HEK293 (cell line): ENCODE measurements at regions not wholly inside any gene's neighbourhood (a gene's known extent, or its start where the extent isn't known, plus 50 kb on each side); places are given as distances from the start of the nearest gene placed in this dataset.

Experiments used
- BCL11B ChIP-seq: fragments of 450-650 bp; formaldehyde crosslinking; IDR thresholded peaks from 2 replicates; pipeline ENCODE4 v1.5.1; 2016; ENCODE audit warnings: low read depth, missing biosample characterization, missing genetic modification characterization
- CTCF ChIP-seq: fragments of 450-650 bp; formaldehyde crosslinking; IDR thresholded peaks from 2 replicates; pipeline ENCODE4 v1.5.1; 2016; ENCODE audit warnings: missing biosample characterization, missing genetic modification characterization
- IKZF3 ChIP-seq: fragments of 450-650 bp; IDR thresholded peaks from 2 replicates; pipeline ENCODE4 v1.5.0; 2018; ENCODE audit warnings: missing biosample characterization, mild to moderate bottlenecking, missing genetic modification characterization, moderate library complexity
- KLF16 ChIP-seq: fragments of 450-650 bp; formaldehyde crosslinking; IDR thresholded peaks from 2 replicates; pipeline ENCODE4 v1.5.1; 2017; ENCODE audit warnings: missing biosample characterization, missing genetic modification characterization
- PRDM4 ChIP-seq: fragments of 450-650 bp; formaldehyde crosslinking; IDR thresholded peaks from 2 replicates; pipeline ENCODE4 v1.5.1; 2017; ENCODE audit warnings: missing biosample characterization, missing genetic modification characterization
- RBAK ChIP-seq: fragments of 450-650 bp; formaldehyde crosslinking; IDR thresholded peaks from 2 replicates; pipeline ENCODE4 v1.5.1; 2016; ENCODE audit warnings: missing biosample characterization, missing genetic modification characterization
- REST ChIP-seq: fragments of 450-650 bp; formaldehyde crosslinking; IDR thresholded peaks from 2 replicates; pipeline ENCODE4 v1.5.1; 2016; ENCODE audit warnings: missing biosample characterization, missing genetic modification characterization
- YY1 ChIP-seq: fragments of 450-650 bp; formaldehyde crosslinking; IDR thresholded peaks from 2 replicates; pipeline ENCODE4 v1.5.1; 2018; ENCODE audit warnings: missing biosample characterization, missing genetic modification characterization
- ZFP69B ChIP-seq: fragments of 450-650 bp; formaldehyde crosslinking; IDR thresholded peaks from 2 replicates; pipeline ENCODE4 v1.5.1; 2016; ENCODE audit warnings: missing biosample characterization, missing genetic modification characterization
- ZNF174 ChIP-seq: fragments of 450-650 bp; formaldehyde crosslinking; IDR thresholded peaks from 2 replicates; pipeline ENCODE4 v1.5.0; 2017; ENCODE audit warnings: missing biosample characterization, mild to moderate bottlenecking, missing genetic modification characterization
- ZNF302 ChIP-seq: fragments of 450-650 bp; formaldehyde crosslinking; IDR thresholded peaks from 2 replicates; pipeline ENCODE4 v1.5.1; 2016; ENCODE audit warnings: missing biosample characterization, missing genetic modification characterization, low read depth
- ZNF416 ChIP-seq: fragments of 450-650 bp; formaldehyde crosslinking; IDR thresholded peaks from 2 replicates; pipeline ENCODE4 v1.5.1; 2016; ENCODE audit warnings: missing biosample characterization, missing genetic modification characterization
- ZNF473 ChIP-seq: fragments of 450-650 bp; formaldehyde crosslinking; IDR thresholded peaks from 2 replicates; pipeline ENCODE4 v1.5.1; 2017; ENCODE audit warnings: missing biosample characterization, missing genetic modification characterization
- ZNF488 ChIP-seq: fragments of 450-650 bp; formaldehyde crosslinking; IDR thresholded peaks from 2 replicates; pipeline ENCODE4 v1.5.1; 2016; ENCODE audit warnings: missing biosample characterization, missing genetic modification characterization

GRCh38 chr7:41438705-41439514 is 264.0 kb downstream of the INHBA start:
- TF ChIP-seq CTCF (tag by site-specific recombination) (no peak), ZNF302 (tag by site-specific recombination) (no peak), ZNF416 (tag by site-specific recombination) (no peak), ZFP69B (tag by site-specific recombination) (no peak), YY1 (tag by site-specific recombination) (no peak), REST (tag by site-specific recombination) (no peak), RBAK (tag by site-specific recombination) (no peak), BCL11B (tag by site-specific recombination) (no peak), ZNF473 (no peak), ZNF488 (tag by site-specific recombination) (no peak), ZNF174 (tag by site-specific recombination) (no peak), PRDM4 (tag by site-specific recombination) (no peak), IKZF3 (no peak), KLF16 (tag by site-specific recombination) (no peak)
